NT2/D1 (cell line): ENCODE measurements at regions not wholly inside any gene's neighbourhood (a gene's known extent, or its start where the extent isn't known, plus 50 kb on each side); places are given as distances from the start of the nearest gene placed in this dataset.

Experiments used
- SUZ12 ChIP-seq: IDR thresholded peaks from 2 replicates; pipeline ENCODE4 v1.6.1; 2011; ENCODE audit not compliant: insufficient read length, insufficient read depth; ENCODE audit errors: extremely low read depth
- YY1 ChIP-seq: IDR thresholded peaks from 2 replicates; pipeline ENCODE4 v1.6.1; 2011; ENCODE audit not compliant: insufficient read length, insufficient read depth
- ZNF274 ChIP-seq: IDR thresholded peaks from 2 replicates; pipeline ENCODE4 v1.6.1; 2011; ENCODE audit warnings: mild to moderate bottlenecking, low read depth, low read length

- TF ChIP-seq YY1 (no peak), ZNF274 (no peak), SUZ12 (no peak)
Observed at GRCh38 chr5:166346726-166347374, 1944.6 kb upstream of the WWC1 start.
